ENCODE measurements at regions not wholly inside any gene's neighbourhood (a gene's known extent, or its start where the extent isn't known, plus 50 kb on each side); places are given as distances from the start of the nearest gene placed in this dataset.
A peak's percentile ranks its signal among the peaks of the same experiment; 100 is the strongest.
"Not testable (repeated sequence)": the region's sequence is repeated elsewhere in the genome, so short reads cannot be mapped to it uniquely, and the experiment has no call there.

DNA sequence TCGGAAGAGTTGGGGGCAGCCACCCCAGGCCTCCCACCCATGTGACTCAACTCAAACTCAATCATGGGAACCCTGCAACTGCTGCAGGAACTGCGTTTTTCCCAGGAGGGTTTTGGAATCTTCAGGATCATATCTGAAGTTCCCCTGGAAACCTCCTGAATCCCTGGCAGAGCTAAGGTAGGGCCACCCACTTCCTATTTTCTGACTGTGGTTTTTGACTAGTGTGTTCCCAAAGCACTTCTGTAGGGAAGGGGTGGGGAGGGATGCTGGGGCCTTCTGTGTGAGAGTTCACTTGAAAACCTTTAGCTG lies 127.6 kb upstream of the UNC5B start:
- DNase-seq (ENCODE audit: low spot score): no peak

DNA sequence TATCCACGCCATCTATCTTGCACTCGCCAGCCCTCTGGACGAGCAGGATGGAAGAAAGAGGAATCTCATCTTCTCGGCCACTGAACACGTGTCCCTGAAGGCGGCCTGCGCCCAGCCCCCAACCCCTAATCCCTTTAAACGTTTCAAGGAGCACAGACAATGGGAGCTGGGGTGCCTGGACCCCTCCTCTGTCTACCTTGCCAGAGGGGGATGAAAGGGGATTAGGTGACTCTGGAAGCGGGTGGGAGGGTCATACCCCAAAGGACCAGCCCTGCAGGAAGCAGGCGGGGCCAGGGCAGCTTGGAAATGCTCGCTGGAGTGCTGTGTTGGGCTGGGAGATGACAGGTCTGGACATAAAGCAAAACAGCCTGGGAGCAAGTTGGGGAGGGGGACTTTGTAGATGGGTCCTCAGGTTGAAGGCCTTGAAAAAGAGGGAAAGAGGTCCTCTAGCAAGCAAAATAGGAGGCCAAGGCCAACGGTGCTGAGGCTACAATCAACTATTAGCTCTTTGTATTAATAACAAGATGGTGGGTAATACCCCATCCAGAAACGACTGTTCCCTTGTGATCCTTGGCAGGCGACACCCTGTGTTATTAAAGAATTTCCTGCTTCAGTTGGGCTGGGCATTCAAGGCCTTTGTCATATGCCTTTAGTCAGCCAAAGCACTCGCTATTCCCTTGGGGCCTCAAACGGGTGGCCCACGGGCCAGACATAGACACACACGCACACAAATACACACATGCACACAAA lies 126.5 kb upstream of the UNC5B start:
- DNase-seq (ENCODE audit: low spot score): no peak

DNA sequence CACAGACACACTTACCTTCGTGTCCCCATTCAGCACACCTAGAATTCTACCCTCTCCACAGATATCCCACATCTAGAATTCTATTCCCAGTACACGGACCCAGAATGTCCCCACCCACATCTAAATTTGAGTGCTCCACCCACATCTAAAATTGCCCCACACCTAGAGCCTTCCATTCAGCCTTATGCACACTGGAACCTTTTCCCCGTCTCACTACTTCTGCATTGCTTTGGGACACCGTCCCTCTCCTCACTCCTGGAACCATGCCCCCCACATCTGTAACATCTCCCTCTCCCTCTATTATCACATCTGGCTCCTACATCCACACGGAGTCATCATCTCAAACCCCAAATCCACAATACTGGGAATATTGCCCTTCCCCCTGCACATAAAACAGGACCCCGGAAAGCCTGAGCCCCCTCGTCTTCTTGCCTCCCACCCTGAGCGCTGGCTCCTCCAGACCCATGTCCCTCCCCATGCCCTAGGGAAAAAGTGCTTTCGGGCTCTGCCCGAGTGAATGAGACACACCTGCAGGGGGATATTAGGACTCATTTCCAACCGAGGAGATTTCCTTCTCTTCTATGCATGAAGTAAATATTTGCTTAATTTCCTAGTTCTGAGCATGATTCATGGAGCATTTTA lies 125.8 kb upstream of the UNC5B start:
- DNase-seq (ENCODE audit: low spot score): no peak

DNA sequence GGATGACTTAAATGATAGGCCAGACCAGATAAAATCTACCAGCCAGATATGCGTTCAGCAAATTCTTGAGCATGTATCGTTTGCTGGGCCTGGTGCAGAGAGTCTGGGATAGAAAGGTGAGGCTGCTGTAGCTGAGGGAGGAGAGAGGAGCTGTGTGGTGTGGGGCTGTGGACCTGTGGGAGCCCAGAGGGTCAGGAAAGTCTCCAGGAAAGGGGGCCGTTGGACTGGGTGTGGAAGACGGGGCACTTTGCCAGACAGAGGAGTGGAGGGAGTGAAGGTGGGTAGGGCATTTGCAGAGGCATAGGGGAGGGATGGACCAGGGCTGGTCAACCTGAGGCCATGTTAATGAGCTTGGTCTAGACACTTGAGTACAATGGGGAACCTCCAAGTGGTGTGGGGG lies 124.7 kb upstream of the UNC5B start:
- DNase-seq (ENCODE audit: low spot score): no peak

DNA sequence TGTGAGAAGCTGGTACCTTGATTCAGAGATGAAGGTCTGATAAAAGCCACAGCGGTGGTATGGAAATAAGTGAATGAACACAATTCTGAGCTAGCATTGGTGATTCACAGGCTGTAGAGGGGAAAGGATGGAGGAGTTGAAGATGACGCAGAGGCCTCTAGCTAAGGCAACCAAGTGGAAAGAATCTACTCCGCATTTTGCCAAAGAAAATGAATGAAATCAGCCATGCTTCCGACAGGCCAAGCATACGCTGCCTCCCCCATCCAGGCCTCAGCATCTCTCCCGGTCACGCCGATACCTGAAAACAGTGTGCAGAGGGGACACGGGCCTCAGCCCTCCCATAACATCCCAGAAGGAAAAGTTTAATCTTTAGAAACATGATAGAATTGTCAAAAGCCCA lies 124.3 kb upstream of the UNC5B start:
- DNase-seq (ENCODE audit: low spot score): no peak

DNA sequence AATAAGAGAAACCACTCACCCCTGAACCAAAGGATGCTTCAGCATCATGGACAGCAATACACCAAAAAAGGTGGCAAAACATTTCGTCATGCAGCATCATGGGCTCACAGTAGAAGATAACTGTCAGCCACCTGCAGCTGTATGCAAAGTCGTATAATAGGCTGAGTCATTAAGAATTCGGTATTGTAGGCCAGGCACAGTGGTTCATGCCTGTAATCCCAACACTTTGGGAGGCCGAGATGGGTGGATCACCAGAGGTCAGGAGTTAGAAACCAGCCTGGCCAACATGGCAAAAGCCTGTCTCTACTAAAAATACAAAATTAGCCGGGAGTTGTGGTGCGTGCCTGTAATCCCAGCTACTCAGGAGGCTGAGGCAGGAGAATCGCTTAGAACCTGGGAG lies 123.8 kb upstream of the UNC5B start:
- DNase-seq (ENCODE audit: low spot score): not testable (repeated sequence)

DNA sequence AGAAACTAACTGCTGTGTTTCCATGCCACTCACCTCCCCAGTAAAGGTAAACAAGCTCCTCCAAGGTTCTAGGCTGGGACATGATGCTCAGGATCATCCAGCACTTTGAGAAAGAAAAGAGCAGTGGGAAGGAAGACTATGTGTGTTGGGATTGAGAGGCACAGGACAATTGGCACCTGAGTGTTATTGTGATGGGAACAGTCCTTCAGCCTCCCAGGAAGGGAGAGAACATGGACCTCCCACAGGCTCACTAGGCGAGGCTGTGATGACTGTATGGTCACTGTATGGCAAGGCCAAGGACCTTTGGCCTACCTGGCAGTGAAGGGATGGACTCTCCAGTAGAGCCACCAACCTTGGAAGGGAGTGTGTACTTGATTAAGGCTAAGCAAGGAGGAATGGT lies 123.2 kb upstream of the UNC5B start:
- no peak for DNase-seq (ENCODE audit: low spot score)

DNA sequence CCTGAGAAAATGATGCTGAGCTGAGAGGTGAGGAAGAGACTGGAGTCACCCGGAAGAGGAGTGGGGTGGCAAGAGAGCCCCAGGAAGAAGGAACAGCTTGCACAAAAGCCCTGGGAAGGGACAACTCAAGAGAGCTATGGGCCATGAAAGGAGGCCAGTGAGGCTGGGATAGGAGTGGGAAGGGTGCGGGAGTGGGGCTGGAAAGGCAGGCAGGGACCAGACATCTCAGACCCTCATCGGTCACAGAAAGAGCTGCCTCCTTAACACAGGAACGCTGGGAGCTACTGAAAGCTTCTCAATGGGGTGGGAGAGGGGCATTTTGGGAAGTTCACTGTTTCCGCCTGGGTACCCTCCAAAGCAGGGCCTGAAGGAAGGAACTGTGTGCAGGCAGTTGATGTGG lies 122.0 kb upstream of the UNC5B start:
- DNase-seq (ENCODE audit: low spot score): no peak

DNA sequence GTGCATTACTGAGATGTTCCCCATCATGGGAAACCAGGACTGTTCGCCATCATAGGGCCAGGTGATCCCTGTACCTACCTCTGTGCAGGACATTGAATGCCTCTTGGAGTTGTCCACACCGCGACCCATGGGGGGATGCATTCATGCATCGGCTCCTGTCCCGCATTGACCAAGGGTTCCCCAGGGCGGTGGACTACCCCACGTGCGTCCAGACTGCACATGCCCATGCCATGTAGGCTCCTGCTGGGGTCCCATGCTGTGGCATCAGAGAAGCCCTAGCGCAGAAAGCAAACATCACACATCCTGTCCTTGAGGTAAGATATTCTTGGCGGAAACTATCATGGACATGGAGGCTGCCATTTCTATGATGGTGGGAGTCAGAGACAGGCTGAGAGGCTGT lies 121.6 kb upstream of the UNC5B start:
- DNase-seq (ENCODE audit: low spot score): no peak

DNA sequence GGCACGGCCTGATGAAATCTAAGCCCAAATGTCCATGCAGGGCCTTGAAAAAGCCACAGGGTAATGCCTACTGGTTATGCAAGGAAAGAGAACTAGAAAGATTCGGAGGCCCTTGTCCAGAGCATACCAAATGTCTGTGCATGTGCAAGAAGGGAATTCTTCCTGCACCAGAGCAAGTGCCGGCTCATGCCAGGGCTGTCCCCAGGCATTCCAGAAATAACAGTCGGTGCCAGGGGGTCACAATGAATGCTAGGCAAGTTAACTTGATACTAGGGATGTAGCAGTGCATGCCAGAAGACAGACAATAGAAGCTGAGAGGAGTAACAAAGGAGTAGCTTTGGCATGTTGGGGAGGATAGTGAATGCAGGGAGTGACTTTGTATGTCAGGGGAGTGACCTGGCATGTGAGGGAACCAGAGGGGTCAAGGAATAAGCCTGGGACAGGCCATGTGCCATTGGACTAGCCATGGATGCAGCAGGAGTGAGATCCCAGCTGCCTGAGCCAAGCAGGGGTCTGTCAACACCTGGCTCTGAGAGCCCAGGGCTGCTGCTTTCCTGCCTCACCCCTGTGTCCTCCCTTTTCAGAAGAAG lies 119.5 kb upstream of the UNC5B start:
- DNase-seq (ENCODE audit: low spot score): no peak

DNA sequence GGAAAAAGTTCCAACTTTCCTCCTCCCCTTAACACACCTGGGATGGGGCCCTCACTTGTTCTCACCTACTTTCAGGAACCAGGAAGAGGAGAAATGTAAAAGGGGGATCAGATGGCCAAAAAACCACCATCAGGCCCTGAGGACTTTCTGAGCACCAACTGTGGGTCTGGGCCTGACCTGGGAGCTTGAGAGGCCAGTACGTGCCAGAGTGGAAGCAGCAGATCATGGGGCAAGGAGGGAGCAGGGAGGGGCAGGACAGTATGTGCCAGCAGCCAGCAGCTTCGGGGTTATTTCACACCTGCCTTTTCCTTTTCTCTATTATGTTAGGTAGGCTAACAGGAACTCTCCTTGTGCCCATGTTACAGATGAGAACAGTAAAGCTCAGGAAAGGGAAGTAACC lies 118.8 kb upstream of the UNC5B start:
- DNase-seq (ENCODE audit: low spot score): no peak

DNA sequence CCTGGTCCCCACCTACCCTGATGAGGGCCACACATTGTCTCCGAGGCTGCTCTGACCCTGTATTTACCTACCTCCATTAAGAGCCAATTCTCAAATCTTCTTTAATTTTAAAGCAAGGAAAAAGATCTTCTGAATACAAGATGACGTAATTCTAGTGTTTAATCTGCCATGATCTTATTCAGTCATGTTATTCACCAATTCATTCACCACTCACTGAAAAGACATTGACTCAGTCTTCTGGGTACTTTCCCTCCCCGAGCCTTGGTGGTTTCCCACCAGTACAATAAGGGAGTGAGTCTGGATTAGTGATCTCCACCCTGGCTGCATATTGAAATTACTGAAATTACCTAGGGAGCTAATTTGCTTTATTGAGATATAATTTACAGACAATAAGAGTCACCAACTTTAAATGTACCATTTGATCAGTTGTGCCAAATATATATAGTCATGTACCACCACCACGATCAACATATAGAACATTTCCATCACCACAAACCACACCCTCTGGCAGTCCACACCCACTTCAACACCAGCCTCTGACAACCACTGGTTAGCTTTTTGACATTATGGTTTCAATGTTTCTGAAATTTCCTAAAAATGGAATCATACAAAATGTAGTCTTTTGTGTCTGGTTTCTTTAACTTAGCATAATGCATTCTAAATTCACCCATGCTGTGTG lies 117.5 kb upstream of the UNC5B start:
- DNase-seq (ENCODE audit: low spot score): no peak

DNA sequence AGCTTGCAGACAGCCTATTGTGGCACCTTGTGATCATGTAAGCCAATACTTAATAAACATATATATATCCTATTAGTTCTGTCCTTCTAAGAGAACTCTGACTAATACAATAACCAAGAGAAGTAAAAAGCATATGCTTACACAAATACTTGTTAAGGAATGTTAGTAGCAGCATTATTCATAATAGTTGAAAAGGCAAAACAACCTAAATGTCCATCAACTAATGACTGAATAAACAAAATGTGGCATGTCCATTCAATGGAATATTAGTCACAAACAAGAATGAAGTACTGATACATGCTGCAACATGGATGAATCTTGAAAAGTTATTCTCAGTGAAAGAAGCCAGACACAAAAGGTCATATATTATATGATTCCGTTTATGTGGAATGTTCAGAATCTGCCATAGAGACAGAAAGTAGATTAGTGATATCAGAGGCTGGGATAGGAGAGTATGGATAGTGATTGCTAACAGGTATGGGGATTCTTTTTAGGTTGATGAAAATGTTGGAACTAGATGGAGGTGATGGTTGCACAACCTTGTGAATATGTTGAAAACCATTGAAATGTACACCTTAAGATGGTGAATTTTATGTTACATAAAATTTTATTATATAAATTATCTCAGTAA lies 112.5 kb upstream of the UNC5B start:
- DNase-seq (ENCODE audit: low spot score): no peak

DNA sequence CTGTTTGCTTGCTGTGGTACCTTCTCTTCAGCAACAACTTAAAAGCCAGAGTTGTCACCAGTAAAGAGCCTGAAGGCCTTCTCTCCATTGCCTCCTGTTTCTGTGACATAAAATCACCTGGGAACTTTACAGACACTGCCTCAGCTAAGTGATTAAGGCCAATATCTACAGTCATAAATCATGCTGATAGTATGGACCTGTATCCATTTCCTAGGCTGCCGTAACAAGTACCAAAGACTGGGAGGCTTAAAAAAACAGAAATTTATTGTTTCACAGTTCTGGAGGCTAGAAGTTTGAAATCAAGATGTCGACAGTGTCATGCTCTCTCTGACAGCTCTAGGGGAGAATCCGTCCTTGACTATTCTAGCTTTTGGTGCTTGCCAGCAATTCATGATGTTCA lies 108.4 kb upstream of the UNC5B start:
- DNase-seq (ENCODE audit: low spot score): no peak

DNA sequence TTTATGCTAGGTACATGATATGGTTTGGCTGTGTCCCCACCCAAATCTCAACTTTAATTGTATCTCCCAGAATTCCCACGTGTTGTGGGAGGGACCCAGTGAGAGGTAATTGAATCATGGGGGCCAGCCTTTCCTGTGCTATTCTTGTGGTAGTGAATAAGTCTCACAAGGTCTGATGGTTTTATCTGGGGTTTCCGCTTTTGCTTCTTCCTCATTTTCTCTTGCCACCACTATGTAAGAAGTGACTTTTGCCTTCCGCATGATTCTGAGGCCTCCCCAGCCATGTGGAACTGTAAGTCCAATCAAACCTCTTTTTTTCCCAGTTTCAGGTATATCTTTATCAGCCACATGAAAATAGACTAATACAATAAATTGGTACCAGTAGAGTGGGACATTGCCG lies 106.2 kb upstream of the UNC5B start:
- DNase-seq (ENCODE audit: low spot score): peak; percentile 28

DNA sequence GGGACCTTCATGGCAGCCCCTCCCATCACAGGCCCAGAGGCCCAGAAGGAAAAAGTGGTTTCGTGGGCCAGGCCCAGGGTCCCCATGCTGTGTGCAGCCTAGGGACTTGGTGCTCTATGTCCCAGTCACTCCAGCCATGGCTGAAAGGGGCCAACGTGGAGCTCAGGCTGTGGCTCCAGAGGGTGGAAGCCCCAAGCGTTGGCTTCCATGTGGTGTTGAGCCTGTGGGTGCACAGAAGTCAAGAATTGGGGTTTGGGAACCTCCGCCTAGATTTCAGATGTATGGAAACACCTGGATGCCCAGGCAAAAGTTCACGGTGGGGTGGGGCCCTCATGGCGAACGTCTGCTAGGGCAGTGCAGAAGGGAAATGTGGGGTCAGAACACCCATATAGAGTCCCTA lies 105.3 kb upstream of the UNC5B start:
- DNase-seq (ENCODE audit: low spot score): not testable (repeated sequence)

DNA sequence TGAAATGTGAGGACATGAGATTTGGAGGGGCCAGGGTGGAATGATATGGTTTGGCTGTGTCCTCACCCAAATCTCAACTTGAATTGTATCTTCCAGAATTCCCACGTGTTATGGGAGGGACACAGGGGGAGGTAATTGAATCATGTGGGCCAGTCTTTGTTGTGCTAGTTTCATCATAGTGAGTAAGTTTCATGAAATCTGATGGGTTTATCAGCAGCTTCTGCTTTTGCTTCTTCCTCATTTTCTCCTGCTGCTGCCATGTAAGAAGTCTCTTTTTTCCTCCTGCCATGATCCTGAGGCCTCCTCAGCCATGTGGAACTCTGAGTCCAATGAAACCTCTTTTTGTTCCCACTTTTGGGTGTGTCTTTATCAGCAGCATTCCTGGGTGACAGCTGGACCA lies 104.3 kb upstream of the UNC5B start:
- DNase-seq (ENCODE audit: low spot score): not testable (repeated sequence)

DNA sequence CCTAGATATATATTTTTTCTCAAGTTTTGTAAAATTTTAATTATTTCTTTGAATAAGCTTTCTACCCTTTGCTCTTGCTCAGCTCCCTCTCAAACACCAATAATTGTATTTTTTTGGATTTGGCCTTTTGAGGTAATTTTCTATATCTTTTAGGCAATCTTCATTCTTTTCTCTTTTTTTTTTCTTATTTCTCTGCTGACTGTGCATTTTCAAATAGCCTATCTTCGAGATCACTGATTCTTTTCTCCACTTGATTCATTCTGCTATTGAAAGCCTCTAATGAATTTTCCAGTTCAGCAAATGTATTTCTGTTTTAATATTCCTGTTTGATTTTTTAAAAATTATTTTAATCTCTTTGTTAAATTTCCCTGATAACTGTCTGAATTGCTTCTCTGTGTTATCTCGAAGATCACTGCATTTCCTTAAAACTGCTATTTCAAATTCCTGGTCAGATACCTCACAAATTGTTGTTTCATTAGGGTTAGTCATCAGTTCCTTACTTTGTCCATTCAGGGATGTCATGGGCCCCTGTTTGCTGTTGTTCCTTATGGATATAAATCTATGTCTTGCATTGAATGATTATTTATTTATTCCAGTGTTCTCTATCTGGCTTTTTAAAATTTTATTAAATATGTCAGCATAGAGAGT lies 100.1 kb upstream of the UNC5B start:
- no peak for DNase-seq (ENCODE audit: low spot score)

DNA sequence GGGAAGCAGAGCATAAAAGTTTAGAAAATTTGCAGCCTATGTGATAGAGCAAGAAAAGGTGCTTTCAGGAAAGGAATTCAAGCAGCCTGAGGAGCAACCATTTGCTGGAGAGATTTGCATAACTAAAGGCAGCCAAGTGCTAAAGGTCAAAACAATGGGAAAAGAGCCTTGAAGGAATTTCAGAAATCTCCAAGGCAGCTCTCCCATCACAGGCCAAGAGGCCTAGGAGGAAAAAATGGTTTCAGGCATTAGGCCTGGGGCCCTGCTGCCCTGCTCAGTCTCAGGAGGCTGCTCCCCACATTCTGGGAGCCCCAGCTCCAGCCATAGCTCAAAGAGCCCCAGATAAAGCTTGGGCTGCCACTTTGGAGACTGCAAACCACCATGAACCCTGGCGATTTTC lies 95.9 kb upstream of the UNC5B start:
- DNase-seq (ENCODE audit: low spot score): no peak

DNA sequence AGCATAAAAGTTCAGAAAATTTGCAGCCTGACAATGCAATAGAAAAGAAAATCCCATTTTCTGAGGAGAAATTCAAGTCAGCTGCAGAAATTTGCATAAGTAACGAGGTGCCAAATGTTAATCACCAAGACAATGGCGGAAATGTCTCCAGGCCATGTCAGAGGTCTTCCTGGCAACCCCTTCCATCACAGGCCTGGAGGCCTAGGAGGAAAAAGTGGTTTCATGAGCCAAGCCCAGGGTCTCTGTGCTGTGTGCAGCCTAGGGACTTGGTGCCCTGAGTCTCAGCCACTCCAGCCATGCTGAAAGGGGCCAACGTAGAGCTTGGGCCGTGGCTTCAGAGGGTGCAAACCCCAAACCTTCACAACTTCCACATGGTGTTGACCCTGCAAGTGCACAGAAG lies 94.8 kb upstream of the UNC5B start:
- DNase-seq (ENCODE audit: low spot score): not testable (repeated sequence)

DNA sequence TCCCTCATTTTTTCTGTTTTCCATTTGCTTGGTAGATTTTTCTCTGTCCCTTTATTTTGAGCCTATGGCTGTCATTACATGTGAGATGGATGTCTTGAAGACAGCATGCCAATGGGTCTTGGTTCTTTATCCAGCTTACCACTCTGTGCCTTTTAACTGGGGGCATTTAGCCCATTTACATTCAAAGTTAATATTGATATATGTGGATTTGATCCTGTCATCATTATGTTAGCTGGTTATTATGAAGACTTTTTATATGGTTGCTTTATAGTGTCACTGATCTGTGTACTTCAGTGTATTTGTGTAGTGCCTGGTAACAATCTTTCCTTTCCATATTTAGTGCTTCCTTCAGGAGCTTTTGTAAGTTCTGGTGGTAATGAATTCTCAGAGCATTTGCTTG lies 89.3 kb upstream of the UNC5B start:
- DNase-seq (ENCODE audit: low spot score): no peak

All from NAMALWA (cell line).